Fibroblast of lung (primary cell): ENCODE measurements at regions not wholly inside any gene's neighbourhood (a gene's known extent, or its start where the extent isn't known, plus 50 kb on each side); places are given as distances from the start of the nearest gene placed in this dataset.

Experiments
- EZH2 ChIP-seq: IDR thresholded peaks from 2 replicates; pipeline ENCODE4 v1.5.1; 2012; ENCODE audit warnings: low read length, control low read depth, mild to moderate bottlenecking; ENCODE audit errors: missing control alignments
- TF ChIP-seq, protein P1 (sequence below), 2 donors: IDR thresholded peaks in 1 of 2; conservative IDR thresholded peaks in 1 of 2; 1 replicate in 1 of 2; 2 replicates in 1 of 2; pipeline ENCODE4 v1.5.1; 2011 to 2012; ENCODE audit warnings: low read length in 2 of 2, control low read depth in 1 of 2, inconsistent platforms in 1 of 2, low read depth in 1 of 2, mild to moderate bottlenecking in 1 of 2

DNA sequence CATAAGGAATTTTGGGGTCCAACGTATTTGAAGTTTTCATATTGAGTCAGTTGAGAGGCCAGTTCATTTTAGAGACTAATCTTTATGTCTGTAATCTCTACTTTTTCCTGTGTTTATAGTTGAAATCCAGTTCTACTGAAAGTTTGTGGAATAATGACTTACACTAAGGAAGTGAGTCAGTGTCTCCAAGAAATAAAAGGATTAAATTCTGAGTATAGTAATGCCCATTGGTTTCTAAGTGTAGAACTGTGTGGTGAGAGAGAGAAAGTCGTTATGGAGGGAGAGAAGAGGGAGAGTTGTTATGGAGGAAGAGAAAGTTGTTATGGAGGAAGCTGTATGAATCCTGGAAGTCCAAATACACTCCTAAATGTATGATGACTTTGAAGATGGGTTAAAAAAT is 264.6 kb upstream of the HAND2 start:
- TF ChIP-seq, protein P1, sequence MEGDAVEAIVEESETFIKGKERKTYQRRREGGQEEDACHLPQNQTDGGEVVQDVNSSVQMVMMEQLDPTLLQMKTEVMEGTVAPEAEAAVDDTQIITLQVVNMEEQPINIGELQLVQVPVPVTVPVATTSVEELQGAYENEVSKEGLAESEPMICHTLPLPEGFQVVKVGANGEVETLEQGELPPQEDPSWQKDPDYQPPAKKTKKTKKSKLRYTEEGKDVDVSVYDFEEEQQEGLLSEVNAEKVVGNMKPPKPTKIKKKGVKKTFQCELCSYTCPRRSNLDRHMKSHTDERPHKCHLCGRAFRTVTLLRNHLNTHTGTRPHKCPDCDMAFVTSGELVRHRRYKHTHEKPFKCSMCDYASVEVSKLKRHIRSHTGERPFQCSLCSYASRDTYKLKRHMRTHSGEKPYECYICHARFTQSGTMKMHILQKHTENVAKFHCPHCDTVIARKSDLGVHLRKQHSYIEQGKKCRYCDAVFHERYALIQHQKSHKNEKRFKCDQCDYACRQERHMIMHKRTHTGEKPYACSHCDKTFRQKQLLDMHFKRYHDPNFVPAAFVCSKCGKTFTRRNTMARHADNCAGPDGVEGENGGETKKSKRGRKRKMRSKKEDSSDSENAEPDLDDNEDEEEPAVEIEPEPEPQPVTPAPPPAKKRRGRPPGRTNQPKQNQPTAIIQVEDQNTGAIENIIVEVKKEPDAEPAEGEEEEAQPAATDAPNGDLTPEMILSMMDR (conservative IDR thresholded peaks at IDR 0.05 in 1 of 2, IDR thresholded peaks at IDR 0.05 in 1 of 2; ENCODE audit: low read depth in 1 of 2, low read length in 2 of 2) = no peak
- TF ChIP-seq EZH2 = no peak
